Tibial artery (tissue), 4 donors: ENCODE measurements at regions not wholly inside any gene's neighbourhood (a gene's known extent, or its start where the extent isn't known, plus 50 kb on each side); places are given as distances from the start of the nearest gene placed in this dataset.

ENCODE experiments used
- DNase-seq, 2 donors: peaks; one replicate each; pipeline ENCODE4 v3.0.0-alpha.2; 2019
- H3K27ac ChIP-seq, 2 donors: fragments of 200-600 bp; sonication (generic) in 1 of 2; 1 replicate in 1 of 2; 2 replicates in 1 of 2; pipeline ENCODE4 v1.5.1; 2018 to 2019; ENCODE audit warnings: mild to moderate bottlenecking in 1 of 2
- H3K27me3 ChIP-seq, 2 donors: fragments of 200-600 bp; sonication (generic) in 1 of 2; one replicate each; pipeline versions ENCODE4 v1.5.1 to v1.6.0; 2016 to 2019
- H3K36me3 ChIP-seq, 3 donors: fragments of 200-600 bp; sonication (generic) in 2 of 3; one replicate each; pipeline ENCODE4 v1.5.1; 2016 to 2019; ENCODE audit warnings: mild to moderate bottlenecking in 2 of 3
- H3K4me1 ChIP-seq, 4 donors: fragments of 200-600 bp; sonication (generic) in 2 of 4; 1 replicate in 3 of 4; 2 replicates in 1 of 4; pipeline ENCODE4 v1.5.1; 2016 to 2019
- H3K4me3 ChIP-seq, 2 donors: fragments of 200-600 bp; sonication (generic) in 1 of 2; 1 replicate in 1 of 2; 2 replicates in 1 of 2; pipeline ENCODE4 v1.5.1; 2018 to 2019; ENCODE audit warnings: mild to moderate bottlenecking in 2 of 2
- H3K9me3 ChIP-seq, 3 donors: fragments of 200-600 bp; sonication (generic) in 1 of 3; one replicate each; pipeline ENCODE4 v1.5.1; 2016 to 2019
- CTCF ChIP-seq, 2 experiments: fragments of 200-600 bp in 1 of 2; fragments of 450-650 bp in 1 of 2; IDR thresholded peaks; one replicate each; pipeline ENCODE4 v1.5.1; 2017 to 2019; ENCODE audit warnings: antibody characterized with exemption in 2 of 2, mild to moderate bottlenecking in 1 of 2, moderate library complexity in 1 of 2
- intact Hi-C: fragments of 100-400 bp; cut with DNase I; formaldehyde crosslinking; loops from one replicate; pipeline ENCODE4 v1.15.0; 2023; ENCODE audit warnings: low total_unique reads

- intact Hi-C loops: no loop called here
- no peaks in the 10 kb centered on the region for H3K27me3 ChIP-seq
- no peaks in the 10 kb centered on the region for H3K4me1 ChIP-seq
- H3K4me3 ChIP-seq: no peak overlapping the region
- no peak for DNase-seq
- no peak overlapping the region for H3K27ac ChIP-seq
- no peaks in the 10 kb centered on the region for H3K36me3 ChIP-seq
- H3K9me3 ChIP-seq: no peaks in the 10 kb centered on the region
- TF ChIP-seq CTCF (IDR thresholded peaks at IDR 0.05): no peak
Measured at GRCh38 chr13:64793592-64793991, 2436.5 kb downstream of the PCDH9 start.

- TF ChIP-seq CTCF (IDR thresholded peaks at IDR 0.05): no peak
- no peaks in the 10 kb centered on the region for H3K4me1 ChIP-seq
- H3K27ac ChIP-seq: no peak overlapping the region
- no peaks in the 10 kb centered on the region for H3K27me3 ChIP-seq
- H3K9me3 ChIP-seq: no peaks in the 10 kb centered on the region
- no peaks in the 10 kb centered on the region for H3K36me3 ChIP-seq
- intact Hi-C loops: no loop called here
- DNase-seq: no peak
- no peak overlapping the region for H3K4me3 ChIP-seq
Measured at GRCh38 chr13:64793131-64793530, 2437.0 kb downstream of the PCDH9 start.

- Histone ChIP-seq H3K4me1 (no peaks in the 10 kb centered on the region), H3K27me3 (no peaks in the 10 kb centered on the region), H3K27ac (no peak overlapping the region), H3K36me3 (no peaks in the 10 kb centered on the region), H3K9me3 (no peaks in the 10 kb centered on the region), H3K4me3 (no peak overlapping the region)
- DNase-seq: no peak
- intact Hi-C loops: no loop called here
- TF ChIP-seq CTCF (IDR thresholded peaks at IDR 0.05): no peak
Measured at GRCh38 chr13:64791373-64791772, 2438.8 kb downstream of the PCDH9 start.

- TF ChIP-seq CTCF (IDR thresholded peaks at IDR 0.05): no peak
- H3K27me3 ChIP-seq: no peaks in the 10 kb centered on the region
- no peaks in the 10 kb centered on the region for H3K9me3 ChIP-seq
- no peaks in the 10 kb centered on the region for H3K36me3 ChIP-seq
- no peak overlapping the region for H3K27ac ChIP-seq
- no peak for DNase-seq
- H3K4me3 ChIP-seq: no peak overlapping the region
- no peaks in the 10 kb centered on the region for H3K4me1 ChIP-seq
- intact Hi-C loops: no loop called here
Measured at GRCh38 chr13:64782466-64782865, 2447.7 kb downstream of the PCDH9 start.

- Histone ChIP-seq H3K9me3 (no peaks in the 10 kb centered on the region), H3K4me1 (no peaks in the 10 kb centered on the region), H3K4me3 (no peak overlapping the region), H3K27ac (no peak overlapping the region), H3K36me3 (no peaks in the 10 kb centered on the region), H3K27me3 (no peaks in the 10 kb centered on the region)
- DNase-seq: no peak
- TF ChIP-seq CTCF (IDR thresholded peaks at IDR 0.05): no peak
- intact Hi-C loops: no loop called here
Measured at GRCh38 chr13:64778002-64778401, 2452.1 kb downstream of the PCDH9 start.

- no peaks in the 10 kb centered on the region for H3K36me3 ChIP-seq
- no peaks in the 10 kb centered on the region for H3K9me3 ChIP-seq
- no peak overlapping the region for H3K27ac ChIP-seq
- no peak overlapping the region for H3K4me3 ChIP-seq
- DNase-seq: no peak
- H3K27me3 ChIP-seq: no peaks in the 10 kb centered on the region
- H3K4me1 ChIP-seq: no peaks in the 10 kb centered on the region
- intact Hi-C loops: no loop called here
- TF ChIP-seq CTCF (IDR thresholded peaks at IDR 0.05): no peak
Measured at GRCh38 chr13:64774915-64775314, 2455.2 kb downstream of the PCDH9 start.
